ENCODE measurements at regions not wholly inside any gene's neighbourhood (a gene's known extent, or its start where the extent isn't known, plus 50 kb on each side); places are given as distances from the start of the nearest gene placed in this dataset.

- H3K9me3 ChIP-seq = peaks cover 4% of the 10 kb centered on the region
- H3K27me3 ChIP-seq (ENCODE audit: insufficient read depth in 3 of 3, low read length in 2 of 3) = no peaks in the 10 kb centered on the region
- H3K4me3 ChIP-seq = no peak overlapping the region
- H3K36me3 ChIP-seq (ENCODE audit: insufficient read depth in 1 of 2, low read depth in 1 of 2) = no peaks in the 10 kb centered on the region
- ATAC-seq = no peak
- no peak for DNase-seq
- no peaks in the 10 kb centered on the region for H3K4me1 ChIP-seq
- H3K27ac ChIP-seq = no peak overlapping the region
- intact Hi-C loops (cut with DNase I) = no loop called here
- no peak for TF ChIP-seq CTCF (IDR thresholded peaks at IDR 0.05)
- 47 to 60% (median 53%) methylated on average over 2 of the region's 2 CpGs for WGBS, 3 donors
These were observed 339.3 kb upstream of the INTU start for GRCh38 chr4:127293496-127293895.

- intact Hi-C loops (cut with DNase I) = no loop called here
- ATAC-seq (no peak), DNase-seq (no peak)
- Histone ChIP-seq H3K27ac (no peak overlapping the region), H3K4me1 (no peaks in the 10 kb centered on the region), H3K36me3 (ENCODE audit: insufficient read depth in 1 of 2, low read depth in 1 of 2) (no peaks in the 10 kb centered on the region), H3K9me3 (no peaks in the 10 kb centered on the region), H3K4me3 (no peak overlapping the region), H3K27me3 (ENCODE audit: insufficient read depth in 3 of 3, low read length in 2 of 3) (no peaks in the 10 kb centered on the region)
- no peak for TF ChIP-seq CTCF (IDR thresholded peaks at IDR 0.05)
- WGBS, 3 donors = 7 to 15% (median 14%) methylated on average over 2 of the region's 2 CpGs
These were observed 328.4 kb upstream of the INTU start for GRCh38 chr4:127304356-127304755.

GRCh38 chr4:127307996-127308395, 324.8 kb upstream of the INTU start:
- WGBS, 3 donors = 36 to 51% (median 40%) methylated on average over 3 of the region's 3 CpGs
- H3K4me3 ChIP-seq = no peak overlapping the region
- H3K9me3 ChIP-seq = no peaks in the 10 kb centered on the region
- no peak overlapping the region for H3K27ac ChIP-seq
- no peaks in the 10 kb centered on the region for H3K4me1 ChIP-seq
- intact Hi-C loops (cut with DNase I) = no loop called here
- no peaks in the 10 kb centered on the region for H3K27me3 ChIP-seq (ENCODE audit: insufficient read depth in 3 of 3, low read length in 2 of 3)
- no peak for ATAC-seq
- no peak for DNase-seq
- no peaks in the 10 kb centered on the region for H3K36me3 ChIP-seq (ENCODE audit: insufficient read depth in 1 of 2, low read depth in 1 of 2)
- TF ChIP-seq CTCF (IDR thresholded peaks at IDR 0.05) = no peak

DNA sequence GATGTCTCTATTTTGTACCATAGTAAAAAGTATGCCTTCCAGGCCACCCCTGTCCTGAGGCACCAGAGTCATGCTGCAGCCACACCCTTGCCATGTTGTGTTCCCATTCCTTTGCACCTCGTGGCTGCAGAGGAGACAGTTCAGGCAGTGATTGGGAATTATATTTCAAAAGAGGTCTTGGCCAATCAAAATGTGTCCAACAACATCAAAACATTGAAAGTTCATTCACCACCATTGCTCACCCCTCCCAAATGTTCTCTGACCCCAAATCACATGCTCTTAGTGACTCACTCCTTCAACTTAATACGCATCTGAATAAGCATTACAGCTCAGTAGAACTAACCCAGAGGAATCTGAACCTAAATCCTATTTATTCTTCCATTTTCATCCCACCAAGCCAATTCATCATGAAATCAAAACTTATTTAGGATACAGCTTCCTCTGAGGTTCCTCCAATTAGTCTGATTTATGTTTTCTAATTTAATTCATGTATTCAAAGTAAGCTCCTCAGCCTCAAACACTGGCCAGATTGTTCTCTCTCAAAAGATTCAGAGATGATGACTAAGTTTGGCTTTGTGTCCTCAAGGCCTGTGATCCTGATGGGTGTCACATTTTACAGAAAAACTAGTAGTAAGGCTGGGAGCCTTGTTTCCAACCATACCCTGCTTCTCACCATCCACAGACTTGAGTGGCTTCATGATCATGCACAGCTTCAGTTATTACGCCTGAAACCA, 323.2 kb upstream of the INTU start:
- H3K27me3 ChIP-seq (ENCODE audit: insufficient read depth in 3 of 3, low read length in 2 of 3) = no peaks in the 10 kb centered on the region
- no peaks in the 10 kb centered on the region for H3K36me3 ChIP-seq (ENCODE audit: insufficient read depth in 1 of 2, low read depth in 1 of 2)
- H3K27ac ChIP-seq = no peak overlapping the region
- ATAC-seq (no peak), DNase-seq (peak in 1 of 2 donors; percentile 10)
- no peaks in the 10 kb centered on the region for H3K9me3 ChIP-seq
- intact Hi-C loops (cut with DNase I) = no loop called here
- no peak for TF ChIP-seq CTCF (IDR thresholded peaks at IDR 0.05)
- no peaks in the 10 kb centered on the region for H3K4me1 ChIP-seq
- no peak overlapping the region for H3K4me3 ChIP-seq
- 64 to 66% (median 65%) methylated on average over 3 of the region's 3 CpGs for WGBS, 3 donors

DNA sequence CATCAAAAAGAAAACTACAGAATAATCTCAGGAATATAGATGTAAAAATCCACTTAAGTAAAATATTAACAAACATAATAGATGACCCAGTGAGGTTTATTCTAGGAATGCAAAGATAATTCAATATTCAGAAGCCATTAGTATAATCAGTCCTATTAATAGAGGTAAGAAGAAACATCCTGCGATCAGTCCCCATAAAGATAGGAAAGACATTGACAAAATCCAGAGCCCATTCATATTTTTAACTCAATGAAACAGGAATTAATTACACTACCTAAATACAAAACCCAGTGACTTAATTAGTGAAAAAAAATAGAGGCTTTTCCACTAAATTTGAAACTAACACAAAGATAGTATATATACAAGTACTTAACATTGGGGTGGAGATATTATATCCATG, 321.4 kb upstream of the INTU start:
- no peak overlapping the region for H3K27ac ChIP-seq
- ATAC-seq = no peak
- H3K36me3 ChIP-seq (ENCODE audit: insufficient read depth in 1 of 2, low read depth in 1 of 2) = no peaks in the 10 kb centered on the region
- H3K9me3 ChIP-seq = no peaks in the 10 kb centered on the region
- no peak overlapping the region for H3K4me3 ChIP-seq
- DNase-seq = no peak
- H3K27me3 ChIP-seq (ENCODE audit: insufficient read depth in 3 of 3, low read length in 2 of 3) = no peaks in the 10 kb centered on the region
- 89 to 94% (median 89%) methylated on average over 1 of the region's 1 CpG for WGBS, 3 donors
- no peak for TF ChIP-seq CTCF (IDR thresholded peaks at IDR 0.05)
- intact Hi-C loops (cut with DNase I) = no loop called here
- no peaks in the 10 kb centered on the region for H3K4me1 ChIP-seq

Measured in psoas muscle (tissue), 7 donors.